GM20000 (cell line): ENCODE measurements at regions not wholly inside any gene's neighbourhood (a gene's known extent, or its start where the extent isn't known, plus 50 kb on each side); places are given as distances from the start of the nearest gene placed in this dataset.

Source experiments
- DNase-seq: peaks from one replicate; pipeline ENCODE4 v3.0.0; 2012; ENCODE audit warnings: low spot score
- TF ChIP-seq, protein P1 (sequence below): IDR thresholded peaks from 2 replicates; pipeline ENCODE4 v1.5.1; 2012; ENCODE audit warnings: mild to moderate bottlenecking, control low read depth; ENCODE audit errors: extremely low read depth, missing control alignments

DNA sequence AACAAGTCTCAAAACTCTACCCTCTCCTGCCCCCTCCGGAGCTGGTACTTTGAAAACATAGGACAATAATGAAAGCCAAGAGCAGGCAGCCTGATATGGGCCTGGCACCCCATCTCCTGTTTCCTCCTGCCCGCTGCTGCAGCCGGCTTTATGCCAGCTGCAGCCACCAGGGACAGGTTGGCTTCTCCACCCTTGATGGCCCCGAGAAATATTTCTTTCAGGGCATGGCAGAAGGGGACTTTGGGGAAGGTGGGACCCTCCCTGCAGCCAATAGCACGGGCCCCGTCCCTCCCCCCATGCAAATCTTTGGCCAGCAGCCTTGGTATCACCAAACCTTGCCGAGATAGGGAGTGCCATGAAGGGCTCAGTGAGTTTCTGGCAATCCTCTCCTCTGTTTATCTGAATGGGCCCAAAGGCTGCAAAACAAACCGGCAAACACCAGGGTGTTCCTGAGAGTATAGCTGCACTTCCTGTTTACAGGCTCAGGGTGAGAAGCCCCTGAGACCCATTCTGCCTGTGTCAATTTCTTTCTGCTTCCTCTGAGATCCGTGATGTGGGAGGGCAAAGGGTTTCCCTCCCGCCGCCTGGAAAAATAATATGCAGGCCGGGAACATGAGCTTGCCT, 73.4 kb upstream of the BOD1 start:
- peak; percentile 55 for DNase-seq

DNA sequence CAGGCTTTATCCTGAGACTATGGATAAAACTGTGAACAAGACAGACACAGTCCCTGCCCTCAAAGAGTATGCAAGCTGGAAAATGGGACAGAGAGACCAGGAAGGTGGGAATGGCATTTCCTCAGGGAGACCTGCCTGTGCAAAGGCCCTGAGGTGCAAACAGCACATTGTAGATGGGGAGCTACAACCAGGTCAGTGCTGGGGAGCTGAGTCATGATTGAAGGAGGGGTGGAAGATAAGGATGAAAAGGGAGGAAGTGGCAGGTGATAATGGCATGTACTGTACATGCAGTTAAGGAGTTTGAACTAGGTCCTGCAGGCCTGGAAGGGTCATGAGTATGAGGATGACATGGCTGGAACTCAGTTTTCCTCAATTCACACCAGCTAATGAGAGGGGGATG, 75.5 kb upstream of the BOD1 start:
- DNase-seq = no peak
- TF ChIP-seq, protein P1, sequence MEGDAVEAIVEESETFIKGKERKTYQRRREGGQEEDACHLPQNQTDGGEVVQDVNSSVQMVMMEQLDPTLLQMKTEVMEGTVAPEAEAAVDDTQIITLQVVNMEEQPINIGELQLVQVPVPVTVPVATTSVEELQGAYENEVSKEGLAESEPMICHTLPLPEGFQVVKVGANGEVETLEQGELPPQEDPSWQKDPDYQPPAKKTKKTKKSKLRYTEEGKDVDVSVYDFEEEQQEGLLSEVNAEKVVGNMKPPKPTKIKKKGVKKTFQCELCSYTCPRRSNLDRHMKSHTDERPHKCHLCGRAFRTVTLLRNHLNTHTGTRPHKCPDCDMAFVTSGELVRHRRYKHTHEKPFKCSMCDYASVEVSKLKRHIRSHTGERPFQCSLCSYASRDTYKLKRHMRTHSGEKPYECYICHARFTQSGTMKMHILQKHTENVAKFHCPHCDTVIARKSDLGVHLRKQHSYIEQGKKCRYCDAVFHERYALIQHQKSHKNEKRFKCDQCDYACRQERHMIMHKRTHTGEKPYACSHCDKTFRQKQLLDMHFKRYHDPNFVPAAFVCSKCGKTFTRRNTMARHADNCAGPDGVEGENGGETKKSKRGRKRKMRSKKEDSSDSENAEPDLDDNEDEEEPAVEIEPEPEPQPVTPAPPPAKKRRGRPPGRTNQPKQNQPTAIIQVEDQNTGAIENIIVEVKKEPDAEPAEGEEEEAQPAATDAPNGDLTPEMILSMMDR = no peak

More for the DNA sequence above, 73.4 kb upstream of the BOD1 start:
- TF ChIP-seq, protein P1 = no peak

DNA sequence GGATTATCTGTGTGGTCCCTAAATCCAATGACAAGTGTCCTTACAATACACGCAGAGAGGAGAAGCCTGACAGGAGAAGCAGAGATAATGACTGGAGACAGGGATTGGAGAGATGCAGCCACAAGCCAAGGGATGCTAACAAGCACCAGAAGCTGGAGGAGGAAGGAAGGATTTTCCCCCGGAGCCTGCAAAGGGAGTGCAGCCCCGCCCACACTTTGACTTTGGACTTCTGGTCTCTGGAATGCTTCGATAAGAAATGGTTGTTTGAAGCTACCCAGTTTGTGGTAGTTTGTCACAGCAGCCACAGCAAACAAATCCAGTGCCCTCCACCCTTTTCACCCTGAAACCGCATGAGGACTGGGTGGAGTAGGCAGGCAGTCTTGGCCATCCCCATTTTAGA, 77.2 kb upstream of the BOD1 start:
- TF ChIP-seq, protein P1 = no peak

DNA sequence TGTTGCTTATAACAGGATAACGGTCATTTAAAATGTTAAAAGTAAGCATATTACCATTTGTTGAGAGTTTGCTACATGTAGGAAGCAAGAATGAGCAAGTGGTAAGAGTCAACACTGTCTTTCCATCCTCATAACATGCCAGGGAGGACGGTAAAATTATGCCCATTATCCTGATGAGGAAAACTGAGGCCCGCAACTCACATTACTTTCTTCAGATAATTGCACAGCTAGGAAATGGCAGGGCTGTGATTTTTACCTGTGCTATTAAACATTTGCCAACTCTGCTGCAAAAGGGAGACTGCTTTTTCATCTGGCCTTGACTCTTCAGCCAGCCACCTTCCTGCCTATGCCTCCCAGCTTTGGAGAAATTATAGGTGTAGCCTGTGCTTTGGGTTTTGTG, 79.8 kb upstream of the BOD1 start:
- TF ChIP-seq, protein P1 = no peak
- no peak for DNase-seq

More for the DNA sequence above, 77.2 kb upstream of the BOD1 start:
- no peak for DNase-seq

DNA sequence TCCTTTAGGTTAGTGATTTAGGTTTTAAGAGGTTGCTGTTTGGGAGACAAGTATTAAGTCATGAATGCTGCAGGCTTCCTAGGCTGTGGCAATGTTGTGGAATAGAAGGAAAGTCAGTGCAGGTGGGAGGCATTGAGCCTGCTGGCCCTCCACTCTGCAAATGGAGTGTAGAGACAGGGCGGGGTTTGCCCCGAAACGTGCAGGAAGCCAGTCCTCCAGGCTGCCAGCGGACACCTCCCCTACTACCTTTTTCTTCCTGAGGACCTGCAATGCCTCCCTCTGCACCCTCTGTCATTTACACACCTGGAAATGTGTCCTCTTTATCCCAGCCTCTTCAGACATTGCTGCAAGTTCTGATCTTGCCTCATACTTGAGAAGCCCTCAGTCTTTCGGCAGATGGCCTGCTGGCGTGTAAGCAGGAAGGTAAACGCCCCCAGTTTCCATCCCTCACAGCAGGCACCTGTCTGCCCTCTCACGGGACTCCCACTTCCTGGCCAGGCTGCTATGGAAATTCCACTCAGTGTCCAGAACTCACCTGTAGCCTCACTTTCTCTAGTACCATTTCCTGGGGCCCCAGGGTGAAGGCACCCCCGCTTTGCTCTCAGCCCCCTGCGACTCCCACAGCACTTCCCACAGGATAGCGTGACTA, 81.6 kb upstream of the BOD1 start:
- TF ChIP-seq, protein P1 = no peak
- peak; percentile 59 for DNase-seq

DNA sequence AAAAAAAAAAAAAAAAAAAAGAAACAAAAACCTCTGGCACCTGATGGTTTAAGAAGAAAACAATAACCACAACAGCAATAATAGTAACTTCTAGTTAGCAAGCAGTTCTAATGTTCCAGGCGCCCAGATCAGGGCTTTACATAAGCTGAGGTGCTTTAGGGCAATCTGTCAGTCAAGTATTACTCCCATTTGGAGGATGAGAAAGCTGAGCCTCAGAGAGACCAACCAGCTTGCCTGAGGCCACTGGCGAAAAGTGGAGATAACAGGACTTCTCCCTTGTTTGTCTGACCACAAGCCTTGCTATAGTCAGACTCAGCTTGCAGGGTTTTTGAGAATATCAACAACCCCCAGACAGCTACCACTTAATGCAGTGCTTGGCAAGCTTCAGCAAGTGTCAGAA, 83.5 kb upstream of the BOD1 start:
- no peak for DNase-seq
- TF ChIP-seq, protein P1 = no peak

DNA sequence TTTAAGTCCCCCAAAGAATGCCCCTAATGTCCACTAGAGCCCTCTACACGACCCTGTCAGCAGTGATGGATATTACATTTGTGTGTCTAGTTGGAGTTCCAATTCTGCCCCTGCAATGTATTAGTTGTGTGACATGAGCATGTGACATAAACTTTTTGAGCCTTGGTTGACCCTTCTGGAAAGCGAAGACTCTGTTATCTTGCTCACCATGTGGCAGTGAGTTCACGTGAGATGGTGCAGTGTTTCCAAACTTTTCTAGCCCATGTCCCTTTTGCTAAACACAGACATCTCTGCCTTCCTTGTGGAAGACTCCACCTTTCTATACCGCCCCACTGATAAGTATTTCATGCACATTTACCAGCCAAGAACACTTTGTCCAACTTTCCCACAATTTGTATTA, 87.0 kb upstream of the BOD1 start:
- TF ChIP-seq, protein P1 = no peak
- no peak for DNase-seq
